SK-N-MC (cell line): ENCODE measurements at regions not wholly inside any gene's neighbourhood (a gene's known extent, or its start where the extent isn't known, plus 50 kb on each side); places are given as distances from the start of the nearest gene placed in this dataset.

Experiments used
- EZH2 ChIP-seq: fragments of 200-600 bp; sonication (generic); IDR thresholded peaks from one replicate; pipeline ENCODE4 v1.6.1; 2017; ENCODE audit warnings: antibody characterized with exemption
- FOXP2 ChIP-seq: optimal IDR thresholded peaks from 2 replicates; pipeline ENCODE3; 2011; ENCODE audit warnings: mild to moderate bottlenecking, moderate library complexity; ENCODE audit not compliant: insufficient read depth; ENCODE audit errors: extremely low read length, control extremely low read depth

- TF ChIP-seq EZH2 (no peak), FOXP2 (no peak)
Observed at GRCh38 chr9:107969727-107970126, 480.2 kb upstream of the KLF4 start.
